Activated CD8-positive, alpha-beta memory T cell treated with anti-CD3 and anti-CD28 coated beads for 36 hours (primary cell): ENCODE measurements at regions not wholly inside any gene's neighbourhood (a gene's known extent, or its start where the extent isn't known, plus 50 kb on each side); places are given as distances from the start of the nearest gene placed in this dataset.

Experiments
- CTCF ChIA-PET: fragments of 350-600 bp; sonication (Branson Sonifier 250); formaldehyde crosslinking; loops from one replicate; lab custom pipeline; 2021; ENCODE audit warnings: antibody characterized with exemption; lab: Charles Lee
- POLR2A ChIA-PET: fragments of 350-600 bp; sonication (Branson Sonifier 250); formaldehyde crosslinking; loops from one replicate; lab custom pipeline; 2021; ENCODE audit warnings: antibody characterized with exemption; lab: Charles Lee

DNA sequence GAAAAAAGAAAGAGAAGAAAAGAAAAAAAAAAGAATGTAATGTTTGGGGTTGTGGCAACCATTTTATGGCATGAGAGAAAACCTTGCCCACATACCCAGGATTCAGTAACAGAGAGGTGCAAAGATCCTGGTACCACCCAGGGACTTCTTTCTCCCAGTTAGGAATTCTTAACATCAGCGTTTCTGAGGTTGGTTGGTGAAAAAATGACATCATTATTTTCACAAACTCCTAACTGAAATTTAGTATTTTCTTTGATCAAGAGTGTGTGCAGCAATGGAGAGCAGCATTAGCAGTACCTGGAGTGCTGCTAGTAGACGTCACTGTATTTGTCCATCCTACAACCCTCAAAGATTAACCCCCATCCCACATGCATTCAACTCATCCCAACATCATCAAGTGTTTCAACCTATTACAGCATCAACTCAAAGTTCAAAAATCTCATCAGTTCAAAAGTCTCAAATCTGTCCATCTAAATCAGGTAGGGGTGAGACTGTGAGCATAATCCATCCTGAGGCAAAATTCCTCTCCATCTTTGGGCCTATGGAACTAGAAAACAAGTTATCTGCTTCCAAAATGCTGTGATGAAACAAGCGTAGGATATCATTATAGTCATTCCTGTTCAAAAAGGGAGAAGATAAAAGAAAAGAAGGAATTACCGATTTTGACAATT is 60.1 kb upstream of the MSX2 start:
- ChIA-PET CTCF (no interaction called here), POLR2A (no interaction called here)

DNA sequence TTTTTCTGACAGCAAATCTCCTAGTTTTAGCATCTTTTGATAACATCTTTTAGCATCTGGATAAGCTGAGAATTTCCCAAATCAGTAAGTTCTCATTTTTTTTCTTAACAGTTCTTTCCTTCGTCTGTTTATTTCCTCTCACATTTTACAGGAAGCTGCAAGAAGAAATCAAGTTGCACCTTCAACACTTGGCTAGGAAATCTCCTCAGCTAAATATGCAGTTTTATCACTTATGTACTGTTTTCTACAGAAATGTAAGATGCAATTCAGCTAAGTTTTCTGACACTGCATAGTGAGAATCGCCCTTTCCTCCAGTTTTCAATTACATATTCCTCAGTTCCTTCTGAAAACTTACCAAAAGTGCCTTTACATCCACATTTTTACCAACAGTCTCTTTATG is 59.0 kb upstream of the MSX2 start:
- ChIA-PET POLR2A (no interaction called here), CTCF (no interaction called here)

DNA sequence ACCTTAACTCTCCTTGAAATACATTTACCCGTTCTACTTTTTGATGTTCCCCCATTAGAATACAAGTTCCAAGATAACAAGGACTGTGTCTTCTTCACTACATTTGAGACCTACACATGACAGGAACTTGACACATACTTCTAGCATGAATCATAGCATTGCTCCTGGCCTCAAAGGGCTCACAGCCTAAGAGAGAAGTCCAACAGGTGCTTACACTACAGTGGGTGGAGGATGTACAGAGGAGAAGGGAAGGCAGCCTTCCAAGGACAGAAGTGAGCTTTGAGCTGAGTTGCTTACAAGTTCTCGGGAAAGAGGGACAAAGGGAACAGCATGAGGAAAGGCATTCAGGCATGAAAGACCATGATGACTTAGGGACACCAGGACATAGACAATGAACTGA is 56.9 kb upstream of the MSX2 start:
- ChIA-PET POLR2A (no interaction called here), CTCF (no interaction called here)

DNA sequence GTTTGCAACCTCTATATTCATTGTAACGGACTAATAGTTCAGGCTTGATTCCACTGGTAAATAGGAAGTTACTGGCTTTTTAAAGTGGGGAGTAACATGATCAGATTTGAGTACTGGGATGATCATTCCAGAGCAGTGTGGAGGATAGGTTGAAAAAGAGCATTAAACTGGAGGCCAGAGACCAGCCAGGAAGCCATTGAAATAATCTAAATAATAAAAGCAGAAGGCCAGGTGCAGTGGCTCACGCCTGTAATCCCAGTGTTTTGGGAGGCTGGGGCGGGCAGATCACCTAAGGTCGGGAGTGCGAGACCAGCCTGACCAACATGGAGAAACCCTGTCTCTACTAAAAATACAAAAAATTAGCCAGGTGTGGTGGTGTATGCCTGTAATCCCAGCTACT is 56.0 kb upstream of the MSX2 start:
- ChIA-PET CTCF (no interaction called here), POLR2A (no interaction called here)
